ENCODE measurements at regions not wholly inside any gene's neighbourhood (a gene's known extent, or its start where the extent isn't known, plus 50 kb on each side); places are given as distances from the start of the nearest gene placed in this dataset.

GRCh38 chr2:194824450-194824849 lies 832.6 kb upstream of the SLC39A10 start:
- no peak for TF ChIP-seq TCF12 (IDR thresholded peaks at IDR 0.05)
- no peak for TF ChIP-seq GABPA (IDR thresholded peaks at IDR 0.05; ENCODE audit: low read depth)
- TF ChIP-seq EZH2phosphoT487 (IDR thresholded peaks at IDR 0.05; ENCODE audit: borderline replicate concordance, low read depth): no peak
- TF ChIP-seq EP300 (IDR thresholded peaks at IDR 0.05; ENCODE audit: borderline replicate concordance in 1 of 2, low read depth in 1 of 2, low read length in 1 of 2): no peak
- TF ChIP-seq POLR2AphosphoS5 (IDR thresholded peaks at IDR 0.05; ENCODE audit: low read depth, low read length): no peak
- TF ChIP-seq TAF1 (IDR thresholded peaks at IDR 0.05; ENCODE audit: borderline replicate concordance, low read depth, low read length): no peak
- no peak for TF ChIP-seq RCOR1 (IDR thresholded peaks at IDR 0.05; ENCODE audit: low read length)
- TF ChIP-seq CTCF (IDR thresholded peaks at IDR 0.05): no peak
- TF ChIP-seq PBX3 (IDR thresholded peaks at IDR 0.05): no peak
- no peak for TF ChIP-seq SIN3A (IDR thresholded peaks at IDR 0.05; ENCODE audit: borderline replicate concordance, low read depth, low read length)
- no peak for TF ChIP-seq RAD21 (IDR thresholded peaks at IDR 0.05; ENCODE audit: low read length)
- TF ChIP-seq USF2 (IDR thresholded peaks at IDR 0.05; ENCODE audit: borderline replicate concordance, low read depth, low read length): no peak
- no peak for TF ChIP-seq ELF1 (IDR thresholded peaks at IDR 0.05)
